GM21786 (cell line): ENCODE measurements at regions not wholly inside any gene's neighbourhood (a gene's known extent, or its start where the extent isn't known, plus 50 kb on each side); places are given as distances from the start of the nearest gene placed in this dataset.

Source experiments
- ATAC-seq: cut with Tn5 transposase; IDR thresholded peaks from one replicate; pipeline ENCODE4 v1.9.1; 2021; ENCODE audit not compliant: unreplicated experiment

DNA sequence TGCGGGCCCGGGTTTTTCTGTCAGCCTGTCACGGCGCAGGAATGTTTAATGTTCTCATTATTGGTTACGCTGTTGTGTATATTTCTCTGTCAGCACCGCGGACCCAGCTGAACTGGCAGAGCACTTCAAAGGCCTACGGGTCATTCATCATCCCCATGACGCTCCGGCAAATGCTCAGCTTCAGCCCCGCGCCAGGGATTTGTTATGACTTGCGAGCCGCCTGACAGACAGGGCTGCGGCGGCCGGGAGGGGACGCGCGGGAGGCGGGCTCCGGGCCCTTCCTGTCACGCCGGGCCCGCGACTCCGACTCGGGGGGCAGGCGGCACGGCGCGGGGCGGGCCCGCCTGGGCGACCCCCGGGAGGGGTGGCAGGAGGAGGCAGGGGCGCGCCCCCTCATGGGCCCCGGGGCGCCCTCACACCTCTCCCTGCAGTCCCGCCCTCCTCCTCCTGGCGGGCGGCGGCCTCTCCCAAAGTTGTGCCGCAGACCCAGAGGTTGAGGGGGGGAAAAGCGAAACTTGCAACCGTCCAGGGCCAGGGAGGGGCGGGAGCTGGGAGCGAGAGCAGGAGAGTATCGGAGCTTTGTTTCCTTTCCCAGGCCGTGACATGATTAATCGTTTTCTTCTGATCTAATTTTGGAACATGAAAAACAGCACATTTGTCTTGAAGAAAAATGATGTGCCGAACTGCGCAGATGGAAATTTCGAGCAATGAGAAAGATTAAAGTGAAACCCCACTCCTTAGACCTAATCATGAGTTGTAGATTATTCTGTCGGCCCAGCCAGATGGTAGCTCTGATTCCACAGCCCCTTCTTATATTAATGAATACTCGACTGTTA lies 59.3 kb upstream of the COMTD1 start:
- ATAC-seq: peak; percentile 65

DNA sequence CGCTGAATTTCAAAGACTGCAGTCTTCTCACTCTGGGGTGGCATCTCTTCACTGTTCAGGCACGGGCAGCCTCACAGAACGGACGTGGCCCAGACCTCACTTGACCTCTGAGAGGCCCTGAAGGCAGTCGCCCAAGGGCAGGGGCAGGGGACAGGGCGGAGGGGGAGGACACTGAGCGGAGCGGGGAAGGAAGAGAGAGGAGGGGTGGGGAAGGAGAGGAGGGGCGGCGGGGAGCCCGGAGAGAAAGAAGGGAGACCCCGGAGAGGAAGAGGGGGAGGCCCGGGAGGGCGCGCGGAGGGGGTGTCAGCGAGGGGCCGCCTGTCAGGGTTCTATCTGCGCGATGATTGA lies 58.7 kb upstream of the COMTD1 start:
- ATAC-seq: no peak

DNA sequence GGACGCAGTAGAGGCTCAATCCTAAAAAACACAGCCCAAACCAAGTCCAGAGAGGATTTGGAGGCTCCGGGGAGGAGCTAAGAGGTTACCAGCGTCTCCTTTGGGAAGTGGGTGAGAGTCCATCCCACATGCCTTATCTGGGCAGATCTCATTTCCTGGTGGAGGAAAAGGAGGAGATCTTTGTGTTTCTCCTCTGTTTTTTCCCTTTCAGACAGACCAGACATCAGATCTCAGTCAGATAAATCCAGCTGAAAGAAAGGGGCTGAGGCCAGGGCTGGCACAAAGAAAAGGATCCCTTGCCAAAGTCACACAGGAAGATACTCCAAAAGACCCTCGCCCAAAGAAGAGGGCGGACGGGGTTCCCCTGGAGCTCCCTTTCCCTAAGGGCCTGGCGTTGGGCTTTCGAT lies 58.3 kb upstream of the COMTD1 start:
- ATAC-seq: no peak

DNA sequence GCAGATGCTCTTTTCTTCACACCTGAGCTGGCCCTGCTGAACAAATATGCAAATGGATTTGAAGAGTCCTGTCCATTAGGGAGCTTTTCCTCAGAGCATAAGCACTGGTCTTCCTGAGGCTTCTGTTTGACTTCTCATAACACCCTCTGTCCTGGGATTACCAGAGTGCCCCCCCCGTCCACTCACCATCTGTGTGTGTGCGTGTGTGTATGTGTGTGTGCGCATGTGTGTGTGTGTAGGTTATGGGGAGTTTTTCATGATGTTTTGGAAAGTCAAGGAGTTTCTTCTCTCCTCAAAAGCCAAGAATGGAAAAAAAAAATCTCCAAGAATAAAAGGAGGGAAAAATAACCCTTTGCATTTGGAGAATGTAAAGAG lies 57.7 kb upstream of the COMTD1 start:
- ATAC-seq: no peak

DNA sequence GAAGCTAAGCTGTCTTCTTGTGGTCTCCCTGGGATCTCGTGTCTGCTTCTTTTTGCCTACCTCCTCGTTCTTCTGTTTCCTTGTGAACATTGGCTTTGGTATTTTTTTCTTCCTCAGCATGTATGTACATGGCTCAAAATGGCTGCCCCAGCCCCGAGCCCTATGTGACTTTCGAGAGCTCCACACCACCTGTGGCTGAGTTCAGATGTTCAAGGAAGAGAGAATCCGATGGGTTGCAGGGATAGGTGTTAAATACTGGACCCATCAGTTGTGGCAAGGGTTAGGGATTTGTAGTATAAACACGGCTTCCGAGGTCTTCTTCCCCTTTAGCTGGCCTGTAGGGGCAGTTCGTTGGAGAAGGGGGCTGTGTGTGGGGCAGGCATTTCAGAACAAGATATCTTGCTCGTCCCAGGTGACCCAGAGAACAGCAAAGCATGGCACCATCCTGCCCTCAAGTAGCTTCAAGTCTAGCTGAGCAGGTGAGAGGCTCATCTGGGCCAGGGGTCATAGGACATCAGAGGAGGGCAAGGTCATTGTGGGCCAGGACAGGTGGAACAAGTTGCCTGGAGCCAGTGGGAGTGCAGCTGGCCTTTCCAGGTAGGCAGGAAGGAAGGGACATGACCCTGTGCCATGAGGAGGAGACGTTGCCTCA lies 57.2 kb upstream of the COMTD1 start:
- ATAC-seq: no peak

DNA sequence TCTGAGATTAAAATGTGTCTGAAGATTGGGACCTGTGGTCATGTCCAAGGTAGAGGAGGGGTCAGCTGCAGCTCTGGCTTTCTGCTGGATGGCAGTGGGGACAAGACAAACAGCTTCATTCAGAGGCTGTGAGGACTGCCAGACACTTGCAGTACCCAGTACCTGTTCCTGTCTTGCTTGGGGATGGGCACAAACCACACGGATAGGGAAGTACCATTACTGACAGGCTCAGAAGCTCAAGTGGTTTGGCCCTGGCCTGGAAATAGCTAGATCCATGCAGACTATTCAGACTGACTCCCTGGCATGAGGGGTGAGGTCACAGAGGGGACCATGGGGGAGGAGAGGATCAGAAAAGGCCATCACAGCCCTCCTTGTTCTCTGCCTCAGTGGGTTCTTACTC lies 56.0 kb upstream of the COMTD1 start:
- no peak for ATAC-seq

DNA sequence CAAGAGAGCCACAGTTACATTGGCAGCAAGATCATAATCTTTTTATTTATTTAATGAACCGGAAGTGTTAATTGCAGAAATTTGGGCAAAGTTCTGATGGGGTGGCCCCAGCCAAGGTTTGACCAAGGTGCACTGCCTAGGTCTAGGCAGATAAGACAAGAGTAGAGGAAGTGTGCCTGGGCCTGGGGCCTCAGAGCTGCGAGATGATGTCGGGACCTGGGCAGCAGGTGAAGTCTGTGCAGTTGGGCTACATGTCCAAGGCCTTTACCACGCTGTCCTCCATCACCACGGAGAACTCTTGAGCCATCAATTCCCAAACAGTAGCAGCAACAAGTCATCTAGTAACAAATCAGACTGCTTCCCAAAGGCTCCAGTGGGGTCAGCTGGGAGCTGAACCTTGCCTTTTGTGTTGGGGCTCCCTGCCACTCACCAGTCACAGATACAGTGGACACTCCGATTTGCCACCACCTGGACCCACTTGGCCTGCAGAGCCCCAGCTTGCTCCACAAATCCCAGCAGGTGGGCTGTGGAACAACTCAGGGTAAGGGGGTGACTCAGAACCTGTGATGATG lies 52.5 kb upstream of the COMTD1 start:
- no peak for ATAC-seq

DNA sequence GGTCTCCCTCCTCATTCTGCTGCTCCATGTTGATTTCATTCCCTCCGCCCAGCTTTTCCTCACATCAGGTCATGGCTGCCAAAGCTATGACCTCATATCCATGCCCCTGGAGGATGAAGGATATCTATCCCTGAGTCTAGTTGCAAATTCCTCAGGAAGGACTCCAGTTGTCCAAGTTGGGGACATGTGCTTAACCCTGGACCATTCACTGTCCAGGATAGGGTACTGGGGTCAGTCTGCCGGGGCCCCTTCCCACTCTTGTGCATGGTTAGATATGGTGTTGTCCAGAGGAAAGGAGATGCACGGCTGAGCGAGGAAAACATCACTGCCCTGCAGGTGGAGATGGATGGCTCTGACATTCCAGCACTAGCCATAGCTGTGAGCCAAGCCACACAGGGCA lies 51.9 kb upstream of the COMTD1 start:
- ATAC-seq: no peak

DNA sequence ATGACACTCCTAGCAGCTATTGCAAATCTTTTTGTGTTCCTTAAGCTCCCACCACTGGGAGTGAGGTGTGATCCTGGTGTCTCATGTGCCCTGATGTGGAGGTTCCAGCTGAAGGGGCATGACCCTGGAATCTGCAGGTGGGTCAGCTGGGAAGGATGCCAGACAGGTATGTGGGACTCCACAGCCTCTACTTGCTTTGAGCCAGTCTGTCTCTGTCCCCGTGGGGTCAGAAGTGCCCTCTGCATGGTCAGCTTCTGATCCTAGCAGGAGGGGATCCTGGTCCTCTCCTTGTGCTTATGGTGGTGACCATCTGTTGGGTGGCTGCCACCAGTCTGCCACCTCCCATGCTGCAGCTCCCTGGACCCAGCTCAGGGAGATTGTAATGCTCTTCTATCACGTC lies 51.1 kb upstream of the COMTD1 start:
- ATAC-seq: no peak
